Retinal pigment epithelial cell (primary cell): ENCODE measurements at regions not wholly inside any gene's neighbourhood (a gene's known extent, or its start where the extent isn't known, plus 50 kb on each side); places are given as distances from the start of the nearest gene placed in this dataset.
"Not testable (repeated sequence)": the region's sequence is repeated elsewhere in the genome, so short reads cannot be mapped to it uniquely, and the experiment has no call there.

Experiments used
- DNase-seq: peaks from one replicate; pipeline ENCODE4 v3.0.0-alpha.2; 2010; ENCODE audit warnings: low read depth
- H3K4me3 ChIP-seq: 2 replicates; pipeline ENCODE4 v1.5.1; 2011; ENCODE audit warnings: mild to moderate bottlenecking, low read length, control low read depth, moderate library complexity
- TF ChIP-seq, protein P1 (sequence below): conservative IDR thresholded peaks from 2 replicates; pipeline ENCODE4 v1.5.1; 2011; ENCODE audit warnings: low read depth, low read length, control low read depth, inconsistent platforms

DNA sequence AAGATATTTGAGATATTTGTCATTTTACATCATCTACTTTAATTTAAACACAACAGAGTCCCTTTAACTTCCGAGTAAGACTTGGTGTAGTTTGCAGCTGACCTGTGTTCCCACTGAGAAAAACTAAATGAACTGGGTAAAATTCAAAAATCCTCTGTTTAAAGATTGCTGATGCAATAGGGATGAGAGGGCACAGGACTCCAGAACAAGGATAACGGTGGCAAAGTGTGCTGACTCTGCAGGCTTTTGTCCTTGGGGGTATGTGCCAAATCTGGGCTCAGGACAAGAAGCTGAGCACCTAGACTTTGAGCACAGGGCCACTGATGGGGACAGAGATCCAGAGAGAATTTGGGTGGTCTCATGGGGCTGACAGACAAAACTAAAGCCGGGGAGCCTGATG, 156.8 kb downstream of the CCDC71L start:
- H3K4me3 ChIP-seq, result no peak overlapping the region
- TF ChIP-seq, protein P1, sequence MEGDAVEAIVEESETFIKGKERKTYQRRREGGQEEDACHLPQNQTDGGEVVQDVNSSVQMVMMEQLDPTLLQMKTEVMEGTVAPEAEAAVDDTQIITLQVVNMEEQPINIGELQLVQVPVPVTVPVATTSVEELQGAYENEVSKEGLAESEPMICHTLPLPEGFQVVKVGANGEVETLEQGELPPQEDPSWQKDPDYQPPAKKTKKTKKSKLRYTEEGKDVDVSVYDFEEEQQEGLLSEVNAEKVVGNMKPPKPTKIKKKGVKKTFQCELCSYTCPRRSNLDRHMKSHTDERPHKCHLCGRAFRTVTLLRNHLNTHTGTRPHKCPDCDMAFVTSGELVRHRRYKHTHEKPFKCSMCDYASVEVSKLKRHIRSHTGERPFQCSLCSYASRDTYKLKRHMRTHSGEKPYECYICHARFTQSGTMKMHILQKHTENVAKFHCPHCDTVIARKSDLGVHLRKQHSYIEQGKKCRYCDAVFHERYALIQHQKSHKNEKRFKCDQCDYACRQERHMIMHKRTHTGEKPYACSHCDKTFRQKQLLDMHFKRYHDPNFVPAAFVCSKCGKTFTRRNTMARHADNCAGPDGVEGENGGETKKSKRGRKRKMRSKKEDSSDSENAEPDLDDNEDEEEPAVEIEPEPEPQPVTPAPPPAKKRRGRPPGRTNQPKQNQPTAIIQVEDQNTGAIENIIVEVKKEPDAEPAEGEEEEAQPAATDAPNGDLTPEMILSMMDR, result no peak
- no peak for DNase-seq

- DNase-seq, result no peak
- no peak overlapping the region for H3K4me3 ChIP-seq
- TF ChIP-seq, protein P1, result no peak
Measured at GRCh38 chr7:106503626-106504025, 157.3 kb downstream of the CCDC71L start.

- H3K4me3 ChIP-seq, result no peak overlapping the region
- TF ChIP-seq, protein P1, result no peak
- no peak for DNase-seq
Measured at GRCh38 chr7:106501605-106502580, 159.1 kb downstream of the CCDC71L start.

GRCh38 chr7:106499897-106500296, 161.1 kb downstream of the CCDC71L start:
- no peak overlapping the region for H3K4me3 ChIP-seq
- TF ChIP-seq, protein P1, result no peak
- DNase-seq, result no peak

DNA sequence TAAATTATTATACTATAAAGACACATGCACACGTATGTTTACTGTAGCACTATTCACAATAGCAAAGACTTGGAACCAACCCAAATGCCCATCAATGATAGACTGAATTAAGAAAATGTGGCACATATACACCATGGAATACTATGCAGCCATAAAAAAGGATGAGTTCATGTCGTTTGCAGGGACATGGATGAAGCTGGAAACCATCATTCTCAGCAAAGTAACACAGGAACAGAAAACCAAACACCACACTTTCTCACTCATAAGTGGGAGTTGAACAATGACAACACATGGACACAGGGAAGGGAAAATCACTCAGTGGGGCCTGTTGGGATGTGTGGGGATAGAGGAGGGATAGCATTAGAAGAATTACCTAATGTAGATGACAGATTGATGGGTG, 163.0 kb downstream of the CCDC71L start:
- DNase-seq, H3K4me3 ChIP-seq: not testable (repeated sequence)

GRCh38 chr7:106493041-106493731, 167.8 kb downstream of the CCDC71L start:
- H3K4me3 ChIP-seq, result no peak overlapping the region
- TF ChIP-seq, protein P1, result no peak
- DNase-seq, result no peak

GRCh38 chr7:106488465-106488864, 172.5 kb downstream of the CCDC71L start:
- no peak overlapping the region for H3K4me3 ChIP-seq
- TF ChIP-seq, protein P1, result no peak
- DNase-seq, result no peak
